Brain microvascular endothelial cell (primary cell): ENCODE measurements at regions not wholly inside any gene's neighbourhood (a gene's known extent, or its start where the extent isn't known, plus 50 kb on each side); places are given as distances from the start of the nearest gene placed in this dataset.

Experiments
- DNase-seq: peaks from one replicate; pipeline ENCODE4 v3.0.0-alpha.2; 2020
- H3K27ac ChIP-seq: fragments of 250-450 bp; sonication (Bioruptor Pico); 2 replicates; pipeline ENCODE4 v1.5.1; 2020; ENCODE audit warnings: mild to moderate bottlenecking, moderate library complexity
- H3K27me3 ChIP-seq: fragments of 250-450 bp; sonication (Bioruptor Pico); replicated peaks from 2 replicates; pipeline ENCODE4 v1.5.1; 2020; ENCODE audit warnings: mild to moderate bottlenecking
- H3K36me3 ChIP-seq: fragments of 250-450 bp; sonication (Bioruptor Pico); replicated peaks from 2 replicates; pipeline ENCODE4 v1.5.1; 2020; ENCODE audit warnings: mild to moderate bottlenecking
- H3K4me3 ChIP-seq: 2 replicates; pipeline ENCODE4 v1.5.1; 2011; ENCODE audit warnings: low read depth, mild to moderate bottlenecking, control low read depth, low read length, moderate library complexity
- in situ Hi-C: cut with HindIII; loops from 2 replicates; pipeline ENCODE4 v1.10.0; 2017; ENCODE audit warnings: low sequenced_read_pairs, low pct_ligation_motif_present
- TF ChIP-seq, protein P1 (sequence below): IDR thresholded peaks from 2 replicates; pipeline ENCODE4 v1.5.1; 2011; ENCODE audit warnings: low read depth, mild to moderate bottlenecking, moderate library complexity, low read length, control low read depth, inconsistent platforms; ENCODE audit errors: missing control alignments

- no peak overlapping the region for H3K27ac ChIP-seq
- TF ChIP-seq, protein P1, sequence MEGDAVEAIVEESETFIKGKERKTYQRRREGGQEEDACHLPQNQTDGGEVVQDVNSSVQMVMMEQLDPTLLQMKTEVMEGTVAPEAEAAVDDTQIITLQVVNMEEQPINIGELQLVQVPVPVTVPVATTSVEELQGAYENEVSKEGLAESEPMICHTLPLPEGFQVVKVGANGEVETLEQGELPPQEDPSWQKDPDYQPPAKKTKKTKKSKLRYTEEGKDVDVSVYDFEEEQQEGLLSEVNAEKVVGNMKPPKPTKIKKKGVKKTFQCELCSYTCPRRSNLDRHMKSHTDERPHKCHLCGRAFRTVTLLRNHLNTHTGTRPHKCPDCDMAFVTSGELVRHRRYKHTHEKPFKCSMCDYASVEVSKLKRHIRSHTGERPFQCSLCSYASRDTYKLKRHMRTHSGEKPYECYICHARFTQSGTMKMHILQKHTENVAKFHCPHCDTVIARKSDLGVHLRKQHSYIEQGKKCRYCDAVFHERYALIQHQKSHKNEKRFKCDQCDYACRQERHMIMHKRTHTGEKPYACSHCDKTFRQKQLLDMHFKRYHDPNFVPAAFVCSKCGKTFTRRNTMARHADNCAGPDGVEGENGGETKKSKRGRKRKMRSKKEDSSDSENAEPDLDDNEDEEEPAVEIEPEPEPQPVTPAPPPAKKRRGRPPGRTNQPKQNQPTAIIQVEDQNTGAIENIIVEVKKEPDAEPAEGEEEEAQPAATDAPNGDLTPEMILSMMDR: no peak
- no peaks in the 10 kb centered on the region for H3K27me3 ChIP-seq
- H3K4me3 ChIP-seq: no peak overlapping the region
- in situ Hi-C loops: no loop called here
- no peak for DNase-seq
- H3K36me3 ChIP-seq: no peaks in the 10 kb centered on the region
Measured at GRCh38 chr14:40309124-40309523, 876.9 kb upstream of the FBXO33 start.

DNA sequence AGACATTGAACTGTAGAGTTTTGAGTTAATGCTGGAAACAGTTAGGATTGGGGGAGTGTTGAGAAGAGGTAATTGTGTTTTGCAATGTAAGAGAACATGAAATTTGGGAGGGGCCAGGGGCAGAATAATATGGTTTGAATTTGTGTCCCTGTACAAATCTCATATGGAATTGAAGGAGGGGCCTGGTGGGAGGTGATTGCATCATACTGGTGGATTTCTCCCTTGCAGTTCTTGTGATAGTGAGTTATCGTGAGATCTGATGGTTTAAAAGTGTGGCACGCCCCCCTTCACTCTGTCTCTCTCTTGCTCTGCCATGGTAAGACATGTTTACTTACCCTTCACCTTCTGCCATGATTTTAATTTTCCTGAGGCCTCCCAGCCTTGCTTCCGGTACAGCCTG, 876.0 kb upstream of the FBXO33 start:
- no peak overlapping the region for H3K4me3 ChIP-seq
- no peaks in the 10 kb centered on the region for H3K27me3 ChIP-seq
- H3K36me3 ChIP-seq: no peaks in the 10 kb centered on the region
- H3K27ac ChIP-seq: no peak overlapping the region
- TF ChIP-seq, protein P1: no peak
- DNase-seq: no peak
- in situ Hi-C loops: no loop called here

- in situ Hi-C loops: no loop called here
- TF ChIP-seq, protein P1: no peak
- DNase-seq: no peak
- H3K27ac ChIP-seq: no peak overlapping the region
- H3K27me3 ChIP-seq: no peaks in the 10 kb centered on the region
- H3K4me3 ChIP-seq: no peak overlapping the region
- no peaks in the 10 kb centered on the region for H3K36me3 ChIP-seq
Measured at GRCh38 chr14:40296821-40297220, 864.6 kb upstream of the FBXO33 start.

DNA sequence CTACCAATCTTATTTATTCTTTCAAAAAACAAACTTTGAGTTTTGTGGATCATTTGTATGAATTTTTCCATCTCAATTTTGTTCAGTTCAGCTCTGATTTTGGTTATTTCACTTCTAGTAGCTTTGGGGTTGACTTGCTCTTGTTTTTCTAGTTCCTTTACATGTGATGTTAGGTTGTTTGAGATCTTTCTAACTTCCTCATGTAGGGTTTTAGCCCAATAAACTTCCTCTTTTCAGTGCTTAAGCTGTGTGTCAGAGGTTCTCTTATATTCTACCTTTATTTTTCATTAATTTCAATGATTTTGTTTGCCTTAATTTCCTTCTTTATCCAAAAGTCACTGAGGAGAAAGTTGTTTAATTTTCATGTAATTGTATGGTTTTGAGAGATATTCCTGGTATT, 860.4 kb upstream of the FBXO33 start:
- H3K36me3 ChIP-seq: no peaks in the 10 kb centered on the region
- in situ Hi-C loops: no loop called here
- TF ChIP-seq, protein P1: no peak
- no peak for DNase-seq
- H3K4me3 ChIP-seq: no peak overlapping the region
- no peaks in the 10 kb centered on the region for H3K27me3 ChIP-seq
- H3K27ac ChIP-seq: no peak overlapping the region

- H3K27me3 ChIP-seq: no peaks in the 10 kb centered on the region
- no peak overlapping the region for H3K4me3 ChIP-seq
- in situ Hi-C loops: no loop called here
- TF ChIP-seq, protein P1: no peak
- H3K36me3 ChIP-seq: no peaks in the 10 kb centered on the region
- H3K27ac ChIP-seq: no peak overlapping the region
- no peak for DNase-seq
Measured at GRCh38 chr14:40282196-40282595, 850.0 kb upstream of the FBXO33 start.

DNA sequence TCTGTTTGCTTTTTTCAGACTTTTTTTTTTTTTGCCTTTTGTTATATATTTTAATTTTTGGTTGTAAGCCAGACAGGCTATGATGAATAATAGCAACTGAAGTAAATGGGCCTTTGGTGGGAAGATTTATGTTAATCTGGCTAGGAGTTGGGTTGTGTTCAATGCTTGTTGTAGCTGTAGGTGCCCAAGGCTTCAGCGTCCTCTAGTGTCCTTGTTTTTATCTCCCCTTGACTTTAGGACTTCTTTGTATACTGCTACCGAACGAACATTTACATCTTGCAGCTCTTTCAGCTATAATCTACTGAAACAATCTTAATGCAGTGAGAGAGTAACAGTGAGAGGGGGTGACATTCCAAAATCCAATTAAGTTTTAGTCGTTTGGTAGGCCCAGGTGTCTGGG, 848.4 kb upstream of the FBXO33 start:
- TF ChIP-seq, protein P1: no peak
- Histone ChIP-seq H3K27me3 (no peaks in the 10 kb centered on the region), H3K36me3 (no peaks in the 10 kb centered on the region), H3K27ac (no peak overlapping the region), H3K4me3 (no peak overlapping the region)
- in situ Hi-C loops: no loop called here
- no peak for DNase-seq
